H9 (cell line): ENCODE measurements at regions not wholly inside any gene's neighbourhood (a gene's known extent, or its start where the extent isn't known, plus 50 kb on each side); places are given as distances from the start of the nearest gene placed in this dataset.

Experiments used
- DNase-seq: peaks from one replicate; pipeline ENCODE4 v3.0.0-alpha.2; 2017
- H2AFZ ChIP-seq: one replicate; pipeline ENCODE4 v1.6.1; 2013; ENCODE audit warnings: mild to moderate bottlenecking, low read length, control low read depth, moderate library complexity
- H2AK5ac ChIP-seq: 2 replicates; pipeline ENCODE4 v1.6.1; 2013; ENCODE audit warnings: low read length, control low read depth, mixed read lengths; ENCODE audit not compliant: insufficient read length
- H2BK120ac ChIP-seq: one replicate; pipeline ENCODE4 v1.6.1; 2013; ENCODE audit warnings: low read depth, mild to moderate bottlenecking, low read length, control low read depth, inconsistent platforms; ENCODE audit not compliant: poor library complexity, severe bottlenecking
- H2BK12ac ChIP-seq: 2 replicates; pipeline ENCODE4 v1.6.1; 2013; ENCODE audit warnings: low read length, control low read depth, mixed read lengths, low read depth; ENCODE audit not compliant: insufficient read length
- H2BK15ac ChIP-seq: 2 replicates; pipeline ENCODE4 v1.6.1; 2013; ENCODE audit warnings: low read depth, low read length, control low read depth
- H2BK20ac ChIP-seq: one replicate; pipeline ENCODE4 v1.6.1; 2013; ENCODE audit warnings: low read depth, mild to moderate bottlenecking, low read length, control low read depth, inconsistent platforms; ENCODE audit not compliant: poor library complexity, severe bottlenecking
- H2BK5ac ChIP-seq: 2 replicates; pipeline ENCODE4 v1.6.1; 2013; ENCODE audit warnings: low read length, control low read depth, mixed read lengths; ENCODE audit not compliant: insufficient read length
- H3K14ac ChIP-seq: 2 replicates; pipeline ENCODE4 v1.6.1; 2013; ENCODE audit warnings: low read length, control low read depth; ENCODE audit not compliant: insufficient read depth
- H3K18ac ChIP-seq: 2 replicates; pipeline ENCODE4 v1.6.1; 2013; ENCODE audit warnings: low read depth, mild to moderate bottlenecking, mixed read lengths, low read length, control low read depth; ENCODE audit not compliant: insufficient read length
- H3K23ac ChIP-seq: 2 replicates; pipeline ENCODE4 v1.6.1; 2013; ENCODE audit warnings: low read length, control low read depth, mixed read lengths, low read depth; ENCODE audit not compliant: insufficient read length
- H3K23me2 ChIP-seq: 2 replicates; pipeline ENCODE4 v1.6.1; 2013; ENCODE audit warnings: low read depth, mild to moderate bottlenecking, mixed read lengths, low read length, control low read depth; ENCODE audit not compliant: insufficient read length, poor library complexity, severe bottlenecking
- H3K27ac ChIP-seq: 2 replicates; pipeline ENCODE4 v1.5.1; 2013; ENCODE audit warnings: low read length, control low read depth, mixed read lengths, low read depth; ENCODE audit not compliant: insufficient read length
- H3K27me3 ChIP-seq: 2 replicates; pipeline ENCODE4 v1.6.1; 2013; ENCODE audit warnings: low read length, control low read depth, inconsistent platforms; ENCODE audit not compliant: insufficient read depth
- H3K4ac ChIP-seq: 2 replicates; pipeline ENCODE4 v1.6.1; 2013; ENCODE audit warnings: low read depth, mild to moderate bottlenecking, control low read depth, inconsistent platforms, low read length, moderate library complexity
- H3K4me1 ChIP-seq: 2 replicates; pipeline ENCODE4 v1.6.1; 2013; ENCODE audit warnings: low read length, control low read depth, inconsistent platforms; ENCODE audit not compliant: insufficient read depth
- H3K4me2 ChIP-seq: 2 replicates; pipeline ENCODE4 v1.6.1; 2013; ENCODE audit warnings: low read length, control low read depth, mixed read lengths; ENCODE audit not compliant: insufficient read length, insufficient read depth
- H3K56ac ChIP-seq: 2 replicates; pipeline ENCODE4 v1.6.1; 2013; ENCODE audit warnings: low read depth, mild to moderate bottlenecking, mixed read lengths, low read length, control low read depth; ENCODE audit not compliant: insufficient read length
- H3K79me1 ChIP-seq: 2 replicates; pipeline ENCODE4 v1.6.1; 2013; ENCODE audit warnings: low read depth, mild to moderate bottlenecking, moderate library complexity, low read length, control low read depth, inconsistent platforms; ENCODE audit not compliant: insufficient read depth, poor library complexity, severe bottlenecking
- H3K79me2 ChIP-seq: 2 replicates; pipeline ENCODE4 v1.6.1; 2013; ENCODE audit warnings: low read length, control low read depth, inconsistent platforms; ENCODE audit not compliant: insufficient read depth
- H3K9ac ChIP-seq: 2 replicates; pipeline ENCODE4 v1.6.1; 2013; ENCODE audit warnings: low read length, control low read depth, mixed read lengths; ENCODE audit not compliant: insufficient read length; ENCODE audit errors: extremely low read depth
- H3K9me3 ChIP-seq: one replicate; pipeline ENCODE4 v1.6.1; 2013; ENCODE audit warnings: low read depth, low read length, inconsistent platforms; ENCODE audit not compliant: control insufficient read depth
- H3T11ph ChIP-seq: one replicate; pipeline ENCODE4 v1.6.1; 2013; ENCODE audit warnings: mild to moderate bottlenecking, low read length, control low read depth, inconsistent platforms
- H4K20me1 ChIP-seq: one replicate; pipeline ENCODE4 v1.6.1; 2013; ENCODE audit not compliant: control insufficient read depth, insufficient read length, insufficient read depth
- H4K5ac ChIP-seq: 2 replicates; pipeline ENCODE4 v1.6.1; 2013; ENCODE audit warnings: low read depth, mild to moderate bottlenecking, mixed read lengths, low read length, control low read depth; ENCODE audit not compliant: insufficient read length
- H4K8ac ChIP-seq: replicated peaks from 2 replicates; pipeline ENCODE4 v1.6.1; 2013; ENCODE audit warnings: low read length, control low read depth, mixed read lengths, low read depth; ENCODE audit not compliant: insufficient read length
- H4K91ac ChIP-seq: 2 replicates; pipeline ENCODE4 v1.6.1; 2013; ENCODE audit warnings: low read depth, mild to moderate bottlenecking, moderate library complexity, mixed read lengths, low read length, control low read depth; ENCODE audit not compliant: insufficient read length
- H3K27ac Mint-ChIP-seq, 3 experiments: 2 replicates in 2 of 3; 3 replicates in 1 of 3; pipeline ENCODE4 v1.8.0; 2020 to 2021; ENCODE audit warnings: mixed read lengths in 3 of 3, mild to moderate bottlenecking in 1 of 3, moderate library complexity in 1 of 3
- H3K27me3 Mint-ChIP-seq: 2 replicates; pipeline ENCODE4 v1.8.0; 2021; ENCODE audit warnings: low read depth, mild to moderate bottlenecking, moderate library complexity, mixed read lengths
- H3K36me3 Mint-ChIP-seq, 3 experiments: 2 replicates in 2 of 3; 3 replicates in 1 of 3; pipeline ENCODE4 v1.8.0; 2020 to 2021; ENCODE audit warnings: low read depth in 3 of 3, mixed read lengths in 3 of 3; ENCODE audit not compliant: insufficient read depth in 1 of 3
- H3K4me1 Mint-ChIP-seq, 2 experiments: 2 replicates each; pipeline ENCODE4 v1.8.0; 2020; ENCODE audit warnings: mixed read lengths in 2 of 2
- H3K4me3 Mint-ChIP-seq, 2 experiments: 2 replicates in 1 of 2; 3 replicates in 1 of 2; pipeline ENCODE4 v1.8.0; 2020 to 2021; ENCODE audit warnings: mild to moderate bottlenecking in 2 of 2, mixed read lengths in 2 of 2, moderate library complexity in 1 of 2
- H3K9me3 Mint-ChIP-seq, 2 experiments: 2 replicates in 1 of 2; 3 replicates in 1 of 2; pipeline ENCODE4 v1.8.0; 2020; ENCODE audit warnings: mild to moderate bottlenecking in 2 of 2, mixed read lengths in 2 of 2, moderate library complexity in 1 of 2
- WGBS: extraction: QIAGEN DNeasy Blood & Tissue Kit; methylation state at CpG from one replicate; pipeline ENCODE4 v1.1.7; 2013; ENCODE audit warnings: missing lambda C conversion rate, low lambda C conversion rate, mixed read lengths; ENCODE audit not compliant: insufficient read length; ENCODE audit errors: extremely low coverage; 5-methylcytosine and 5-hydroxymethylcytosine counted together
- TF ChIP-seq, protein P1 (sequence below): fragments of 200-600 bp; sonication (generic); conservative IDR thresholded peaks from 3 replicates; pipeline ENCODE4 v1.8.0; 2021; ENCODE audit warnings: antibody characterized with exemption, mild to moderate bottlenecking

DNA sequence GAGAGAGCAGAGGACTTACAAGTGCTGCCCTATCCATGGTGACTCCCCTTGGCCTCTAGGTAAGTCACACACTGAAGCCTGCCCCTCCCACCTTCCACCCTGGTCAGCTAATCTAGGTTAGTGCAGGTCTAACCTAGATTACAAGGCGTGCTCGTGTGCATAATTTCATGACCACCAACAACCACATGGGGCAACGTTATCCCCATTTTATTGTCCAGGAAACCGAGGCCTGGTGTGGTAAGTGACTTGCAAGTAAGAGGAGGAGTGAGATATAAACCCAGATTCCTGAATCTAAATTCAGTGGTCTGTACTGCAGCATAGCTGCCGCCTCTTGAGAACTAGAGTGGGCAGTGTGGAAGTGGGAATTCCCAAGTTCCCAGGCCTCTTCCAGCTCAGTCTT, 171.1 kb downstream of the DAD1 start:
- H3K36me3 Mint-ChIP-seq: no peaks in the 10 kb centered on the region
- Histone ChIP-seq H3K18ac (no peak overlapping the region), H3K79me1 (no peaks in the 10 kb centered on the region), H4K20me1 (no peaks in the 10 kb centered on the region), H3K9ac (no peak overlapping the region), H4K91ac (no peak overlapping the region), H2BK5ac (no peak overlapping the region), H2BK20ac (no peak overlapping the region), H3K27me3 (no peaks in the 10 kb centered on the region), H2BK12ac (no peak overlapping the region), H3K4ac (no peak overlapping the region), H3T11ph (no peak overlapping the region), H3K4me1 (0 out of 2 replicates have a peak, but pooled peaks cover 3% of the 10 kb centered on the region), H2AFZ (no peak overlapping the region), H3K56ac (no peak overlapping the region), H2AK5ac (no peak overlapping the region), H3K79me2 (no peaks in the 10 kb centered on the region), H3K4me2 (no peak overlapping the region), H3K14ac (no peak overlapping the region), H3K9me3 (no peaks in the 10 kb centered on the region), H3K27ac (no peak overlapping the region), H2BK15ac (no peak overlapping the region; the same call in 1 of the 2 replicates), H4K8ac (no peak overlapping the region), H2BK120ac (no peak overlapping the region), H4K5ac (no peak overlapping the region), H3K23ac (no peak overlapping the region), H3K23me2 (no peaks in the 10 kb centered on the region)
- TF ChIP-seq, protein P1, sequence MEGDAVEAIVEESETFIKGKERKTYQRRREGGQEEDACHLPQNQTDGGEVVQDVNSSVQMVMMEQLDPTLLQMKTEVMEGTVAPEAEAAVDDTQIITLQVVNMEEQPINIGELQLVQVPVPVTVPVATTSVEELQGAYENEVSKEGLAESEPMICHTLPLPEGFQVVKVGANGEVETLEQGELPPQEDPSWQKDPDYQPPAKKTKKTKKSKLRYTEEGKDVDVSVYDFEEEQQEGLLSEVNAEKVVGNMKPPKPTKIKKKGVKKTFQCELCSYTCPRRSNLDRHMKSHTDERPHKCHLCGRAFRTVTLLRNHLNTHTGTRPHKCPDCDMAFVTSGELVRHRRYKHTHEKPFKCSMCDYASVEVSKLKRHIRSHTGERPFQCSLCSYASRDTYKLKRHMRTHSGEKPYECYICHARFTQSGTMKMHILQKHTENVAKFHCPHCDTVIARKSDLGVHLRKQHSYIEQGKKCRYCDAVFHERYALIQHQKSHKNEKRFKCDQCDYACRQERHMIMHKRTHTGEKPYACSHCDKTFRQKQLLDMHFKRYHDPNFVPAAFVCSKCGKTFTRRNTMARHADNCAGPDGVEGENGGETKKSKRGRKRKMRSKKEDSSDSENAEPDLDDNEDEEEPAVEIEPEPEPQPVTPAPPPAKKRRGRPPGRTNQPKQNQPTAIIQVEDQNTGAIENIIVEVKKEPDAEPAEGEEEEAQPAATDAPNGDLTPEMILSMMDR: no peak
- H3K27me3 Mint-ChIP-seq: no peaks in the 10 kb centered on the region; the same call in none of the 2 replicates
- H3K9me3 Mint-ChIP-seq: peaks cover 0 to 3% of the 10 kb centered on the region in 2 experiments; a peak in 3 of 5 replicates
- peaks cover 13 to 17% of the 10 kb centered on the region in 2 experiments for H3K4me1 Mint-ChIP-seq
- WGBS: no CpG with 5 or more reads among the region's 5 CpGs
- no peak overlapping the region for H3K4me3 Mint-ChIP-seq
- no peak for DNase-seq
- H3K27ac Mint-ChIP-seq: no peak overlapping the region
